GM10266 (cell line): ENCODE measurements at regions not wholly inside any gene's neighbourhood (a gene's known extent, or its start where the extent isn't known, plus 50 kb on each side); places are given as distances from the start of the nearest gene placed in this dataset.

ENCODE experiments used
- DNase-seq: peaks from one replicate; pipeline ENCODE4 v3.0.0; 2012; ENCODE audit errors: extremely low spot score
- CTCF ChIP-seq: IDR thresholded peaks from 2 replicates; pipeline ENCODE4 v1.5.1; 2012; ENCODE audit warnings: mild to moderate bottlenecking, low read depth; ENCODE audit not compliant: control insufficient read depth, insufficient read depth; ENCODE audit errors: missing control alignments

GRCh38 chr3:181971424-181971823 is 259.7 kb downstream of the SOX2 start:
- no peak for DNase-seq
- TF ChIP-seq CTCF: no peak

GRCh38 chr3:181974198-181974597 is 262.5 kb downstream of the SOX2 start:
- no peak for DNase-seq

GRCh38 chr3:181976526-181976925 is 264.8 kb downstream of the SOX2 start:
- DNase-seq: no peak
- no peak for TF ChIP-seq CTCF

More at GRCh38 chr3:181974198-181974597, 262.5 kb downstream of the SOX2 start:
- no peak for TF ChIP-seq CTCF

- no peak for DNase-seq
- no peak for TF ChIP-seq CTCF
These were observed 273.7 kb downstream of the SOX2 start for GRCh38 chr3:181985386-181985785.

GRCh38 chr3:181987736-181988135 is 276.0 kb downstream of the SOX2 start:
- no peak for DNase-seq
- no peak for TF ChIP-seq CTCF

- DNase-seq: no peak
- TF ChIP-seq CTCF: no peak
These were observed 287.1 kb downstream of the SOX2 start for GRCh38 chr3:181998828-181999227.

GRCh38 chr3:181999314-181999713 is 287.6 kb downstream of the SOX2 start:
- no peak for DNase-seq
- no peak for TF ChIP-seq CTCF
